H1 (cell line): ENCODE measurements at regions not wholly inside any gene's neighbourhood (a gene's known extent, or its start where the extent isn't known, plus 50 kb on each side); places are given as distances from the start of the nearest gene placed in this dataset.

Source experiments
- BACH1 ChIP-seq: IDR thresholded peaks from 2 replicates; pipeline ENCODE4 v1.6.1; 2012; ENCODE audit warnings: low read length, improper control_type of control experiment
- BRCA1 ChIP-seq: IDR thresholded peaks from 2 replicates; pipeline ENCODE4 v1.6.1; 2012; ENCODE audit warnings: low read depth, low read length, improper control_type of control experiment
- CBX8 ChIP-seq: fragments of 300-800, 300-1000 bp; sonication (generic); IDR thresholded peaks from 2 replicates; pipeline ENCODE4 v1.7.1; 2016; ENCODE audit warnings: low read depth, low read length, borderline replicate concordance
- EZH2 ChIP-seq: fragments of 200-600 bp; sonication (generic); IDR thresholded peaks from 2 replicates; pipeline ENCODE4 v1.7.1; 2012; ENCODE audit warnings: low read depth, mild to moderate bottlenecking, moderate library complexity, low read length, inconsistent platforms; ENCODE audit not compliant: severe bottlenecking
- RXRA ChIP-seq: IDR thresholded peaks from 2 replicates; pipeline ENCODE4 v1.6.1; 2011; ENCODE audit warnings: low read depth, mild to moderate bottlenecking, low read length, moderate library complexity; ENCODE audit not compliant: insufficient read depth
- SIRT6 ChIP-seq: IDR thresholded peaks from one replicate; pipeline ENCODE4 v1.7.1; 2012; ENCODE audit warnings: low read length, inconsistent platforms

DNA sequence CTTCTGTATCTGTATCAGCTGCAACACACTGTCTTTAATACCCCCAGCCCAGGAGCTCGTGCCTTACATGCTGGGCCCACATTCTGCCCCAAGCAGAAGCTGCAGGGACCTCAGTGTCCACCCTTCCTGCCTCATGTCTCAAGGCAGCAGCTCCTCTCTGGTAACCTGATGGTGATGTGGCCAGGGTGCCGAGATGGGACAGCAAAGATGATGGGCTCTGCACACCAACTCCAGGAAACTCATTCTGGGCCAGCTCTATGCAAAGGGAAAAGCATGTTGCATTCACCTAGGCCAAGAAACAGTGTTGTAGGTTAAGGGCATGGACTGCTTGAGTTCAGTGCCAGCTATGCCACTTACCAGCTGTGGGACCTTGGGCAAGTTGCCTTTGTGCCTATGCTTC lies 79.5 kb upstream of the PRR23C start:
- no peak for TF ChIP-seq BACH1
- TF ChIP-seq EZH2, result no peak
- no peak for TF ChIP-seq RXRA
- TF ChIP-seq BRCA1, result no peak
- TF ChIP-seq SIRT6, result no peak
- TF ChIP-seq CBX8, result no peak
